Uterus (tissue), 2 donors: ENCODE measurements at regions not wholly inside any gene's neighbourhood (a gene's known extent, or its start where the extent isn't known, plus 50 kb on each side); places are given as distances from the start of the nearest gene placed in this dataset.

Experiments used
- CTCF ChIP-seq, 4 experiments: fragments of 200-600 bp in 2 of 4; fragments of 450-650 bp in 2 of 4; sonication (generic) in 2 of 4; IDR thresholded peaks; one replicate each; pipeline ENCODE4 v1.5.1; 2016 to 2019; ENCODE audit warnings: antibody characterized with exemption in 4 of 4, mild to moderate bottlenecking in 2 of 4, moderate library complexity in 1 of 4
- POLR2A ChIP-seq, 2 donors: fragments of 450-650 bp; IDR thresholded peaks; one replicate each; pipeline ENCODE4 v1.6.1; 2016; ENCODE audit warnings: antibody characterized with exemption in 2 of 2, mild to moderate bottlenecking in 1 of 2, moderate library complexity in 1 of 2

- TF ChIP-seq CTCF (IDR thresholded peaks at IDR 0.05) (no peak), POLR2A (IDR thresholded peaks at IDR 0.05) (no peak)
Measured at GRCh38 chr3:101970905-101971304, 121.6 kb downstream of the NFKBIZ start.
